GM18861 (cell line): ENCODE measurements at regions not wholly inside any gene's neighbourhood (a gene's known extent, or its start where the extent isn't known, plus 50 kb on each side); places are given as distances from the start of the nearest gene placed in this dataset.

Experiments
- ATAC-seq: cut with Tn5 transposase; IDR thresholded peaks from one replicate; pipeline ENCODE4 v1.9.1; 2021; ENCODE audit not compliant: unreplicated experiment

DNA sequence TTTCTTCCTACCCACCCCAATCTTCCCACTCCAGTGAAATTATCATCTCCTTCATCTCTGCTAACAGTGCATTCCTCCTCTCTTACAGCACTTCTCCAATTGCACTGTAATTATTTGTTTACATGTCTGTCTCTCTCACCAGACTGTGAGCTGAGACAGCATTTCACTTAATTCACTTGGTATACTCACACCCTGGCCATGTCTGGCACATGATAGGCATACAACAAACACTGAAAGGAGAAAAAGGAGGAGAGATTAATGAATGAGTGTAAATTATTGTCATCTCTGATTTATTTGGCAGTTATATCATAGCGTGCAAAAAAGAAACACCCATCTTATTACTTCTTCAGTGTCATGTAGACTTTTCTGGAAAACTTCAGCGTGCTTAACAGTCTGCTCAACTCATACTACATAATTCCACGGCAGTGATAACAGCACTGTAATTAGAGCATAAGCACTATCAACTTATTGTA lies 452.3 kb downstream of the ADAMTS20 start:
- ATAC-seq: no peak

DNA sequence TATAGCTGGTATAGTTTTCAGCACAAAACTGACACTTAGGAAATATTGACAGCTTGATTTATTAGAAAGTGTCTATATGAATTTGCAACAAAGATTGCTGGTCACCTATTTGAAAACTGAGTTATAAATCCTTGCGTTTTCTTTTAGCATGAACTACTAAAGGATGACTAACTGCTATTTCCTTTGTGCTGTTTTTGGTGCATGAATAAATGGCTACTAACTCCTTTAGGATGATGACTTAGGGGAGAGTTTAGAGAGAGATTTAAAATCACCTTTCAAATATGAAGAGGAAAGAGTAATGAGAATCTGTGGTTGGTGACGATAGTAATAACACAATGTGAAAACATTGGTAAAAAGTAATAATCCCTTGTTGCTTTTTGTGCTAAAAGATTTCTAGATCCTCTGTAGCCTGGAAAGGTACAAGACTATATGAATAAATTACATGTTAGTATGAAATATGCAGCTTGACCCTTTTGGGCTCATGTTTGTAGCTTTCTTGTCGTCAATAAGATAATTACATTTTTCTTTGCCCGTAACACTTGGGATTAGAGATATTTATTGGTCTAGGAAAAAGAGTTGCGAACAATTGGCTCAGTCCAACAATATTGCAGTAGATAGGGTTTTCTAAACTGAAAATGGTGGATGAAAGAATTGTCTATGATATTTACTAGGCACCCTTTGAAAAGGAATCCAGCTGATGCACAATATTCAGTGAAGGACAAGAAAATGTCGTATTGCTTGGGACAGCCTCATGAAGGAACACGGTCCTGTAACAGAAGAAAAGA lies 453.0 kb downstream of the ADAMTS20 start:
- ATAC-seq: no peak

- ATAC-seq: no peak
Measured at GRCh38 chr12:43098071-43098470, 453.9 kb downstream of the ADAMTS20 start.

DNA sequence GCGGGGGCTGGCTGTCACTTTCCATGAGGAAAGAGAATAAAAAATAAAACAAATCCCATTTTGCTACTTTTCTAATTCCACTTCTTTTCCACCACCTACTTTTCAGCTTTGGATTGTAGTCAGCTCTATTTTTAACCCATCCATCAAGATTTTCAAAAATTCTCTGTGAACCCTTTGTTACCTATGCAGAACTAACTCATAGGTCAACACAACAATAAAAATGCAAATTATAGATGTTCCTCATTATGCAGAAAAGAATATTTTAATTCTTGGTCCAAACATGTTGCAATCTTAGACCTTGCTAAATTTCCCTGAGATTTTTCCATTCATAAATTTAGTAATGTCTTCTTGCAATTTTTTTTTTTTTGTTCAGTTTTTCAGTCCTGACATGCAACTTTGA lies 454.5 kb downstream of the ADAMTS20 start:
- ATAC-seq: no peak

- no peak for ATAC-seq
Measured at GRCh38 chr12:43095669-43096280, 456.2 kb downstream of the ADAMTS20 start.

GRCh38 chr12:43094886-43095575 lies 457.0 kb downstream of the ADAMTS20 start:
- no peak for ATAC-seq

DNA sequence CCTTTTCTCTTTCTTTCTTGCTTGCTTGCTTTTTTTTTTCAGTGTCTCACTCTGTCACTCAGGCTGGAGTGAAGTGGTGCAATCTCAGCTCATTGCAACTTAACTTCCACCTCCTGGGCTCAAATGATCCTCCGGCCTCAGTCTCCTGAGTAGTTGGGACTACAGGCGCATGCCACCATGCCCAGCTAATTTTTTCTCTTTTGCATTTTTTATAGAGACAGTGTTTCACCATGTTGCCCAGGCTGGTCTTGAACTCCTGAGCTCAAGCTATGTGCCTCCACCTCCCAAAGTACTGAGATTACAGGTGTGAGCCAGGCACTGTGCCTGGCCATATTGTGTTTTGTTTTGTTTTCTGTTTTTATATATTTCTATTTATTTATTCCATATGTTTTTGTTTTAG lies 461.0 kb downstream of the ADAMTS20 start:
- no peak for ATAC-seq

DNA sequence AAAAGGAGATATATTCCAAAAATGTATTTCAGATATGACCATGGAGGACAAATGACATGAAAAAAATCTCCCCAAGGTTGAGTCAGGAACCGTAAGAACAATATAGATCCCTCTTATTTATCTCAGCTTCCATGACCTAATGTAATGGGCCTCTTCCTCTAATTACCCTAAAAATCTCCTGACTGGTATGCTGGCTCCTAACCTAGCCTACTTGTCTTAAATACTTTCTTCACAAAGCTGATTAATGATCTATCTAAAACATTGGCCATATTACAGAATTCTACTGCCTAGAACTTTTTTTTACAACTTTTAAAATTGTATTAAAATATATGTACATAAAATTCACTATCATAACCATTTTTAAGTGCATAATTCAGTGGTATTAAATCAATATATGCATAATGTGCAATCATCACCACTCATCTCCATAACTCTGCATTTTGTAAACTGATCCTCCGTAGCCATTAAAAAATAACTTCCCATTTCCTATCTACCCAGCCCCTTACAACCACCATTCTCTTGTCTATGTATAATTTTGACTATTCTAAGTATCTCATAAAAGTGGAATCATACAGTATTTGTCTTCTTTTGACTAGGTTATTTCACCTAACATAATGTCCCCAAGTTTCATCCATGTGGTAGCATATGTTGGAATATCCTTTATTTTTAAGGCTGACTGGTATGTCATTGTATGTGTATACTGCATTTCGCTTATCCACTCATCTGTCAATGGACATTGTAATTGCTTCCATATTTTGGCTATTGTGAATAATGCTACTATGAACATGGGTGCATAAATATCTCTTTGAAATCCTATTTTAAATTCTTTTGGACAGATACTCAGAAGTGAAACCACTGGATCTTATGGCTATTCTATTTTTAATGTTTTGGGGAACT lies 464.6 kb downstream of the ADAMTS20 start:
- no peak for ATAC-seq

- ATAC-seq: no peak
Measured at GRCh38 chr12:43079476-43079875, 472.5 kb downstream of the ADAMTS20 start.

DNA sequence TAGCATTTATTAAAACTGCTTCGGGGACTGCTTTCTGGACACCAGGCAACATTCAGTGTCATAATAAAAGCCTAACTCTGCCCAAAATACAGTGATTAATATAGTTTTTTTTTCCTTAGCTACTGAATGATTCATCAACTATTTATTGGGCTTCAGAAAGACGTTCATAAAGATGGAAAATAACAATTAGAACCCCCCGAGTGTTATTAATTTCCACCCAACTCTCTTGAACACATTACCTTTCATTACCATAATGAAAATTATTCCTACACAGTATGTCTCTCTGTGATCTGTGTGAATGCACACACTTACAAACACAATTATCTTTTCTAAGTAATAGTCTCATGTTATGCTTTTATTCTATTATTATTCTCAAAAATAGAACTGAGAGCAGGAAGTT lies 473.0 kb downstream of the ADAMTS20 start:
- ATAC-seq: no peak

GRCh38 chr12:43072431-43072830 lies 479.6 kb downstream of the ADAMTS20 start:
- no peak for ATAC-seq

- no peak for ATAC-seq
Measured at GRCh38 chr12:43069768-43070221, 480.2 kb upstream of the PRICKLE1 start.

GRCh38 chr12:43066471-43066870 lies 476.9 kb upstream of the PRICKLE1 start:
- ATAC-seq: no peak

DNA sequence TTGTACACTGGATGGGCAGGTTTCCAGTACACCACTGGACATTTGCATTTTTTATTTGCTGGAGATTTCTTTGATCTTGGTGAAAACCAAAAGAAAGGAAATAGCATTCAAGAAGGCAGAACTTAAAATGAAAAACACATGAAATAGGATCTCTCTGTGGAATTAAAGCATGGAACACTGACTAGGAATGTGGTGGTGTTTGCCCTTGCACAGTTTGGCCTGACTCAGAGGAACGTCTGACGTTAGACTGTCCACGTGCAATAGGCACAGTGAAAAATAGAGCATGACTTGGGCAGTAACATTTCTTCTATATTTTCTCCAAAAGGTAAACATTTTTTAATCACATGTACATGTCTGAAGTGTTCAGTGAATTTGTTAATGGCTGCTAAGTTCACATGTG lies 474.1 kb upstream of the PRICKLE1 start:
- no peak for ATAC-seq

DNA sequence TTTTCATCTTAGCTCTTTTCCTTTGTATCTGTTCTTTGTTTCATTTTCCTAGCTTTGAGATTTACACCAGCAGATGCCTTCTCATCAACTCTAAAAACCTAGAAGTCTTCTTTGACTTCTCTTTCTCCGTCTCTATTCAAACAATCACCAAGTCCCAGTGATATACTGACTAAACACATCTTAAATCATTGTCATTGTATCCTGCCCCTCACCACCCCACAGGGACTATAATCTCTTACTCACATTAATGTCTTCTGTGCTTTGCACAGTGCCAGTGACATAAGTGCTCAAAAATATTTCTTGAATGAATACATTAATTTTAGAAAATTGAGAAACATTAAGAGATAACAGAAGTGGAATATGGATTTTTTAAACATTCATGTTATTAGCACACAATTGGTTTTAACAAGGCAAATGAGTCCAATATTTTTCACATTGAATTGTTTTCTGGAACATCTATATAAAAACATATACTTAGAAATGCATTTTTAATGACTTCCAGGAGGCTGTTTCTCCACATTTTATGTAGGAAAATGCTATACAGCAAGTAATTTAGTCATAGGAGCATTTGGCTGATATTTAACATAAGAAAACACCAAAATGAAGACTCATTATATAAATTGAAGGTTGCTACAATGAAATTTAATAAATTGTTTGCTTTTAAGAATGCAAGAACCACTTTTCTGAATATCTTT lies 472.8 kb upstream of the PRICKLE1 start:
- no peak for ATAC-seq

- ATAC-seq: no peak
Measured at GRCh38 chr12:43060742-43061141, 471.2 kb upstream of the PRICKLE1 start.

GRCh38 chr12:43058616-43059015 lies 469.1 kb upstream of the PRICKLE1 start:
- ATAC-seq: no peak

DNA sequence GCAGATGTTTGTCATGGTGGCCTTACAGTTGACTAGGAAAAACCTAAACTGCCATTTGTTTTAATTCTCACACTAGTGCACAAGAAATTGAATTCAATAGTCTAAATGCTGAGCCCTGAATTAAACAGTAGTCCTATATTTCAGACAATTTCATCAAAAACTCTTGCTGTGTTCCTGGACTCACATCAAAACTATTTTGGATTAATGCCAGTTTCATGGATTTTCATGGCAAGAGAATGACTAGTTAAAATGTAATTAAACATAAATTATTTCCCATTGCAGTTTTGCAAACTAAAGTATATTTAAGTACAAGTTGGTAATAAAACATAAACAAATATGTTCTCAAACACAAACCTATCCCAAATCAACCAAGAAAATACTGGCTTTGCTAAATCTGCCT lies 468.0 kb upstream of the PRICKLE1 start:
- no peak for ATAC-seq

DNA sequence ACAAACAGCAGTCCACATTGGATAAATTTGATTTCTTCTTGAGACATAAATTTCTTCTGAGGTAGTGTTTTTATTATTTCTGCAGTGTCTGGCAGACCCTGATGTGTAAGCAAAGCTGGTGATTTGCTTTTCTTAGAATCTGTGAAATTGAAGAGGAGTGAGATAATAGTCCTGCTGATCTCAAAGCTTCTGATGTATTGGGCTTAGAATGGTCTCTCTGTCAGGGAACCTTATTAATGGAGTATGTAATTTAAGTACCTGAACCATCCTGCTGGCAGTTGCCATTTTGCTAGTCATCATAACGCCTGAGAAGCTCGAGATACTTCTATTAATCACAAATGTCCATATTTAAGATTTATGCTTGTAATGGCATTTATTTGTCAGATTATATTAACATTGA lies 464.5 kb upstream of the PRICKLE1 start:
- no peak for ATAC-seq

- ATAC-seq: no peak
Measured at GRCh38 chr12:43052441-43052840, 462.9 kb upstream of the PRICKLE1 start.
